ENCODE measurements at regions not wholly inside any gene's neighbourhood (a gene's known extent, or its start where the extent isn't known, plus 50 kb on each side); places are given as distances from the start of the nearest gene placed in this dataset.

DNA sequence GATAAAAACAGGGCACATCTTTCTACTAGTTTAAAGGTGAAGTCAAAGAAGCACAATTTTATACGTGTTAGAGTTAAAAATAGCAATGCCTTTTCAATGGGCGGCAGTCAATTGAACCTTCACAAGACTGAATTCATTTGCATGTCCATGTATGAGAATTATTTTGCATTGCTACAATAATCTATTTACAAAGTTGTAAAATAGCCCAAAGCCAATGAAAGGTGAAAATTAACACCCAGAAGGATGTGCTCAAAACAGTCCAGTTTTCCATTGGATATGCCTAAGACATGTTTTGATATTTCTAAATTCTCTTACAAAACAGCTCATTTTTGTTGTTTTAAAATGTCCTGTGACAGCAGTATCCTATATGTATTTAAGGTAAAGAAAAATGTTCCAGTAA is 425.1 kb upstream of the SYT4 start:
- no peak overlapping the region for H3K27ac ChIP-seq (ENCODE audit: low read depth, low read length)
- no peak for TF ChIP-seq EZH2phosphoT487 (IDR thresholded peaks at IDR 0.05; ENCODE audit: borderline replicate concordance)
- TF ChIP-seq JUND (IDR thresholded peaks at IDR 0.05) = no peak
- no peak for TF ChIP-seq RAD21 (IDR thresholded peaks at IDR 0.05; ENCODE audit: low read depth)
- TF ChIP-seq ZNF274 (IDR thresholded peaks at IDR 0.05; ENCODE audit: low read depth, low read length) = no peak
- no peak for TF ChIP-seq CEBPB (IDR thresholded peaks at IDR 0.05; ENCODE audit: low read depth)
- no peak for TF ChIP-seq TCF7L2 (IDR thresholded peaks at IDR 0.05; ENCODE audit: borderline replicate concordance, extremely low read depth, insufficient read depth, insufficient read length)
- no peak for TF ChIP-seq ZFX (IDR thresholded peaks at IDR 0.05)
- TF ChIP-seq POLR2AphosphoS5 (IDR thresholded peaks at IDR 0.05; ENCODE audit: low read depth, low read length) = no peak
- no peak for TF ChIP-seq ATF3 (IDR thresholded peaks at IDR 0.05)
- TF ChIP-seq EZH2 (IDR thresholded peaks at IDR 0.05) = no peak
- no peaks in the 10 kb centered on the region for H3K9me2 ChIP-seq (ENCODE audit: insufficient read depth)
- peaks cover 5 to 31% of the 10 kb centered on the region in 2 experiments; a peak in 2 of 4 replicates for H3K9me3 ChIP-seq (ENCODE audit: control insufficient read depth in 1 of 2, insufficient read depth in 1 of 2, low read depth in 1 of 2, low read length in 2 of 2)
- H3K79me2 ChIP-seq (ENCODE audit: insufficient read depth, low read length) = no peaks in the 10 kb centered on the region
- H2AFZ ChIP-seq (ENCODE audit: low read depth, low read length, poor library complexity, severe bottlenecking) = no peak overlapping the region
- H3K27me3 ChIP-seq (ENCODE audit: insufficient read depth, low read length) = no peaks in the 10 kb centered on the region
- H3K4me2 ChIP-seq (ENCODE audit: low read length) = no peak overlapping the region
- ATAC-seq (no peak), DNase-seq (ENCODE audit: low read depth, low spot score) (no peak)
- intact Hi-C loops (cut with micrococcal nuclease) = no loop called here
- no peaks in the 10 kb centered on the region for H4K20me1 ChIP-seq (ENCODE audit: insufficient read depth)
- CTCF ChIA-PET = no interaction called here
- H3K4me3 ChIP-seq (replicated peaks in 1 of 2; ENCODE audit: low read depth in 1 of 2, low read length in 2 of 2) = no peak overlapping the region
- H3K36me3 ChIP-seq (ENCODE audit: control insufficient read depth in 1 of 2, insufficient read depth in 2 of 2, low read length in 2 of 2) = no peaks in the 10 kb centered on the region
- no TSS peak for BruUV-seq (replicated peaks)
- H3K9ac ChIP-seq (ENCODE audit: low read length) = no peak overlapping the region
- H3K4me1 ChIP-seq (ENCODE audit: control insufficient read depth in 1 of 2, insufficient read depth in 2 of 2, low read length in 2 of 2) = no peaks in the 10 kb centered on the region
- RAD21 ChIA-PET (ENCODE audit: low non-redundant PET in 1 of 2, low total read pairs in 2 of 2, uncharacterized antibody in 2 of 2, unreplicated experiment in 2 of 2) = no interaction called here
- POLR2A ChIA-PET = no interaction called here

DNA sequence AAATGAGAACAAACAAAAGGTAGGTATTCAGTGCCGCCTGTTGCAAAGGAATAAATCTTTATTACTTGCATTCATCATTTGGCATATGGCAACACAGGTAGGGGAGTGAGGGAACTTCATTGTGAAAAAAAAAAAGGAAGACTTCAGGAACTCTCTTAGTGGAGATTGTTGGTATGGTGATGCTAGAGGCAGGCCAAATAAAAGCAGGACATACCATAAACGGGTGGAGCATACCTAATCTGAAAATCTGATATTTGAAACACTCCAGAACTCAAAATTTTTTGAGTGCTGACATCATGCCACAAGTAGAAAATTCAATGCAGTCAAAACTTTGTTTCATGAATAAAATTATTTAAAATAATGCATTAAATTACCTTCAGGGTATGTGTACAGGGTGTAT is 425.8 kb upstream of the SYT4 start:
- H3K79me2 ChIP-seq (ENCODE audit: insufficient read depth, low read length) = no peaks in the 10 kb centered on the region
- H3K9me3 ChIP-seq (ENCODE audit: control insufficient read depth in 1 of 2, insufficient read depth in 1 of 2, low read depth in 1 of 2, low read length in 2 of 2) = peaks cover 5 to 33% of the 10 kb centered on the region in 2 experiments; a peak in 2 of 4 replicates
- H4K20me1 ChIP-seq (ENCODE audit: insufficient read depth) = no peaks in the 10 kb centered on the region
- no peaks in the 10 kb centered on the region for H3K9me2 ChIP-seq (ENCODE audit: insufficient read depth)
- H3K36me3 ChIP-seq (ENCODE audit: control insufficient read depth in 1 of 2, insufficient read depth in 2 of 2, low read length in 2 of 2) = no peaks in the 10 kb centered on the region
- no peak overlapping the region for H3K9ac ChIP-seq (ENCODE audit: low read length)
- H3K27ac ChIP-seq (ENCODE audit: low read depth, low read length) = no peak overlapping the region
- H3K4me2 ChIP-seq (ENCODE audit: low read length) = no peak overlapping the region
- H3K4me3 ChIP-seq (replicated peaks in 1 of 2; ENCODE audit: low read depth in 1 of 2, low read length in 2 of 2) = no peak overlapping the region
- RAD21 ChIA-PET (ENCODE audit: low non-redundant PET in 1 of 2, low total read pairs in 2 of 2, uncharacterized antibody in 2 of 2, unreplicated experiment in 2 of 2) = no interaction called here
- POLR2A ChIA-PET = no interaction called here
- no peaks in the 10 kb centered on the region for H3K27me3 ChIP-seq (ENCODE audit: insufficient read depth, low read length)
- CTCF ChIA-PET = no interaction called here
- ATAC-seq (no peak), DNase-seq (ENCODE audit: low read depth, low spot score) (no peak)
- no peaks in the 10 kb centered on the region for H3K4me1 ChIP-seq (ENCODE audit: control insufficient read depth in 1 of 2, insufficient read depth in 2 of 2, low read length in 2 of 2)
- TF ChIP-seq POLR2AphosphoS5 (IDR thresholded peaks at IDR 0.05; ENCODE audit: low read depth, low read length) = no peak
- no peak for TF ChIP-seq EZH2phosphoT487 (IDR thresholded peaks at IDR 0.05; ENCODE audit: borderline replicate concordance)
- TF ChIP-seq ELF1 (IDR thresholded peaks at IDR 0.05; ENCODE audit: borderline replicate concordance, low read depth) = no peak
- no peak for TF ChIP-seq TCF7L2 (IDR thresholded peaks at IDR 0.05; ENCODE audit: borderline replicate concordance, extremely low read depth, insufficient read depth, insufficient read length)
- TF ChIP-seq ZBTB33 (IDR thresholded peaks at IDR 0.05; ENCODE audit: extremely low read depth, insufficient replicate concordance, low read length) = no peak
- no peak for TF ChIP-seq SP1 (IDR thresholded peaks at IDR 0.05; ENCODE audit: low read depth)
- intact Hi-C loops (cut with micrococcal nuclease) = no loop called here
- BruUV-seq (replicated peaks) = no TSS peak
- H2AFZ ChIP-seq (ENCODE audit: low read depth, low read length, poor library complexity, severe bottlenecking) = no peak overlapping the region

All from HCT116 (cell line).